ENCODE measurements at regions not wholly inside any gene's neighbourhood (a gene's known extent, or its start where the extent isn't known, plus 50 kb on each side); places are given as distances from the start of the nearest gene placed in this dataset.

GRCh38 chr1:87760155-87760554 lies 431.5 kb downstream of the LMO4 start:
- DNase-seq (ENCODE audit: low read depth, low spot score) (no peak), ATAC-seq (no peak)
- Histone ChIP-seq H3K4me1 (ENCODE audit: control insufficient read depth, insufficient read depth, low read length) (no peaks in the 10 kb centered on the region), H3K27me3 (ENCODE audit: control insufficient read depth, insufficient read depth, low read length) (no peaks in the 10 kb centered on the region), H3K27ac (ENCODE audit: low read length) (no peak overlapping the region), H3K4me3 (ENCODE audit: low read depth in 2 of 2, low read length in 2 of 2) (no peak overlapping the region), H3K9me3 (ENCODE audit: control insufficient read depth, insufficient read depth, low read depth, low read length) (no peaks in the 10 kb centered on the region), H3K36me3 (ENCODE audit: control insufficient read depth, insufficient read depth, low read length) (no peaks in the 10 kb centered on the region)
- intact Hi-C loops (cut with micrococcal nuclease; ENCODE audit: unreplicated experiment) (no loop called here), in situ Hi-C loops (cut with HindIII; ENCODE audit: low pct_unique_long_range_greater_than_20kb, low sequenced_read_pairs) (no loop called here)
- ChIA-PET CTCF (no interaction called here), POLR2A (no interaction called here)
- TF ChIP-seq CTCF (IDR thresholded peaks at IDR 0.05) (no peak), SIN3A (IDR thresholded peaks at IDR 0.05; ENCODE audit: borderline replicate concordance, insufficient read depth, low read depth, low read length) (no peak), REST (IDR thresholded peaks at IDR 0.05; ENCODE audit: insufficient read depth in 1 of 2, low read depth in 2 of 2, low read length in 1 of 2) (no peak), TCF7L2 (IDR thresholded peaks at IDR 0.05; ENCODE audit: low read depth, low read length) (no peak), POLR2AphosphoS5 (IDR thresholded peaks at IDR 0.05; ENCODE audit: low read depth, low read length) (no peak)
- no TSS peak for BruUV-seq (replicated peaks)

GRCh38 chr1:87760654-87761053 lies 432.0 kb downstream of the LMO4 start:
- Histone ChIP-seq H3K9me3 (ENCODE audit: control insufficient read depth, insufficient read depth, low read depth, low read length) (no peaks in the 10 kb centered on the region), H3K27me3 (ENCODE audit: control insufficient read depth, insufficient read depth, low read length) (no peaks in the 10 kb centered on the region), H3K27ac (ENCODE audit: low read length) (no peak overlapping the region), H3K4me1 (ENCODE audit: control insufficient read depth, insufficient read depth, low read length) (no peaks in the 10 kb centered on the region), H3K36me3 (ENCODE audit: control insufficient read depth, insufficient read depth, low read length) (no peaks in the 10 kb centered on the region), H3K4me3 (ENCODE audit: low read depth in 2 of 2, low read length in 2 of 2) (no peak overlapping the region)
- DNase-seq (ENCODE audit: low read depth, low spot score) = no peak
- intact Hi-C loops (cut with micrococcal nuclease; ENCODE audit: unreplicated experiment) = no loop called here
- TF ChIP-seq REST (IDR thresholded peaks at IDR 0.05; ENCODE audit: insufficient read depth in 1 of 2, low read depth in 2 of 2, low read length in 1 of 2) = no peak
- TF ChIP-seq TCF7L2 (IDR thresholded peaks at IDR 0.05; ENCODE audit: low read depth, low read length) = no peak
- ATAC-seq = no peak
- BruUV-seq (replicated peaks) = no TSS peak
- CTCF ChIA-PET = no interaction called here
- POLR2A ChIA-PET = no interaction called here
- in situ Hi-C loops (cut with HindIII; ENCODE audit: low pct_unique_long_range_greater_than_20kb, low sequenced_read_pairs) = no loop called here

Measured in Panc1 (cell line).